Adrenal gland (tissue), 9 donors: ENCODE measurements at regions not wholly inside any gene's neighbourhood (a gene's known extent, or its start where the extent isn't known, plus 50 kb on each side); places are given as distances from the start of the nearest gene placed in this dataset.

Experiments used
- DNase-seq, 7 donors: peaks; one replicate each; pipeline ENCODE4 v3.0.0-alpha.2; 2019 to 2020
- H3K27ac ChIP-seq, 5 donors: fragments of 200-600 bp; sonication (generic) in 4 of 5; 1 replicate in 3 of 5; 2 replicates in 2 of 5; pipeline versions ENCODE4 v1.5.1 to v1.8.0; 2016 to 2020; ENCODE audit warnings: mild to moderate bottlenecking in 1 of 5
- H3K27me3 ChIP-seq: fragments of 200-600 bp; 2 replicates; pipeline ENCODE4 v1.8.0; 2021
- H3K36me3 ChIP-seq, 2 donors: fragments of 200-600 bp; replicated peaks in 1 of 2; 1 replicate in 1 of 2; 2 replicates in 1 of 2; pipeline versions ENCODE4 v1.5.1 to v1.8.0; 2018 to 2022
- H3K4me1 ChIP-seq, 2 donors: fragments of 200-600 bp; replicated peaks in 1 of 2; 1 replicate in 1 of 2; 2 replicates in 1 of 2; pipeline versions ENCODE4 v1.5.1 to v1.8.0; 2018 to 2021
- H3K4me3 ChIP-seq, 4 donors: fragments of 200-600 bp; sonication (generic) in 3 of 4; one replicate each; pipeline ENCODE4 v1.5.1; 2016 to 2018
- H3K9me3 ChIP-seq, 3 donors: fragments of 200-600 bp; sonication (generic) in 1 of 3; replicated peaks in 1 of 3; 1 replicate in 2 of 3; 2 replicates in 1 of 3; pipeline versions ENCODE4 v1.5.1 to v1.8.0; 2016 to 2021
- CTCF ChIP-seq, 6 experiments: fragments of 450-650 bp in 4 of 6; fragments of 200-600 bp in 2 of 6; sonication (generic) in 1 of 6; IDR thresholded peaks; 1 replicate in 5 of 6; 2 replicates in 1 of 6; pipeline versions ENCODE4 v1.5.1 to v1.8.0; 2016 to 2021; ENCODE audit warnings: antibody characterized with exemption in 6 of 6, mild to moderate bottlenecking in 2 of 6, moderate library complexity in 1 of 6
- POLR2A ChIP-seq, 2 donors: fragments of 450-650 bp; IDR thresholded peaks; one replicate each; pipeline ENCODE4 v1.6.1; 2017; ENCODE audit warnings: antibody characterized with exemption in 2 of 2, mild to moderate bottlenecking in 2 of 2, moderate library complexity in 1 of 2
- WGBS, 4 donors: extraction: QIAGEN DNeasy Blood & Tissue Kit in 2 of 4; methylation state at CpG; one replicate each; pipeline versions ENCODE4 v1.1.5 to v1.1.7; 2013 to 2017; 5-methylcytosine and 5-hydroxymethylcytosine counted together
- intact Hi-C, 2 donors: fragments of 100-400 bp; cut with DNase I; formaldehyde crosslinking; loops; one replicate each; pipeline versions ENCODE4 v1.14.1 to v1.15.0; 2022 to 2023
- donor health status: healthy with polysubstance abuse.
- donor health status: Bipolar disorder and iron deficiency.
- donor health status: DM: yes; HTN: yes; CAD: no.
- donor health status: DM: no; HTN: no; CAD: no.
- donor health status: DM: no; HTN: no; CAD: no.

- no peak for TF ChIP-seq POLR2A (IDR thresholded peaks at IDR 0.05)
Observed at GRCh38 chr18:40049716-40050115, 1905.3 kb upstream of the PIK3C3 start.

DNA sequence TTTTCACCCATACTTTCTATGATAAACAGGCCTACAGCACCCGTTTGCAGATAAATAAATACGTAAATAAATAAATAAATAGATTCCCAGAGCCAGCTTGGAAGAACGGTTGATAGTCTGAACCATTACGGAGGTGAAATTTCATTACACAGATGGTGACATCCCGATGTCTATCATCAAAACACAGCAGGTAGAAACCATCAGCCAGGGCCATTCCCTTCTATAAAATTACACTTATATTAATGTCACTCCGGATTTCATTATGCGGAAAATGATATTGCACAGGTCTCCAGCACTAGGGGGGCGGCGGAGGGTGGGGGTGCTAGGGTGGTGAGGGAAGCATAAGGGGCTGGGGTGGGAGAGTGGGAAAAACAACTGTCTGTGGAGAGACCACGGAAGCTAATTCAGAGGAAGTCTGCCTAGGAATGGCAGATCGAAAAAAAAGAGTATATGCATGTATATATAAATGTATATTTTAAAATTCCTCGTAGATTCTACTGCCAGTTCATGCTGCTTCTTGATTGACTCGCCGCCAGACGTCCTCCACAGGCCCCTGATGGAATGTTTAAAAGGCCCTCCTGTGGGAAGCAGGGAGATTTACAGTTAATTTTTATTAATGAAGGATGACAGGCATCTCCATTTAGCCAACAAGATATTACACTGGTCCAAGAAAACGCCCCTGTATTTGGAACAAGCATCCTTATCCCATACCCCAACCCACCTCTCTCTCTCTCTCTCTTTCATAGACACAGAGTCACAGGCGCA lies 1906.0 kb upstream of the PIK3C3 start:
- 73 to 81% (median 77%) methylated on average over 17 of the region's 17 CpGs for WGBS, 4 donors

More at GRCh38 chr18:40049716-40050115, 1905.3 kb upstream of the PIK3C3 start:
- H3K4me1 ChIP-seq = no peaks in the 10 kb centered on the region
- DNase-seq = no peak
- H3K36me3 ChIP-seq = no peaks in the 10 kb centered on the region
- no peak overlapping the region for H3K27ac ChIP-seq
- WGBS, 4 donors = 66 to 69% (median 67%) methylated on average over 5 of the region's 5 CpGs
- intact Hi-C loops = no loop called here
- no peak overlapping the region for H3K4me3 ChIP-seq
- H3K9me3 ChIP-seq = no peaks in the 10 kb centered on the region
- no peaks in the 10 kb centered on the region for H3K27me3 ChIP-seq

DNA sequence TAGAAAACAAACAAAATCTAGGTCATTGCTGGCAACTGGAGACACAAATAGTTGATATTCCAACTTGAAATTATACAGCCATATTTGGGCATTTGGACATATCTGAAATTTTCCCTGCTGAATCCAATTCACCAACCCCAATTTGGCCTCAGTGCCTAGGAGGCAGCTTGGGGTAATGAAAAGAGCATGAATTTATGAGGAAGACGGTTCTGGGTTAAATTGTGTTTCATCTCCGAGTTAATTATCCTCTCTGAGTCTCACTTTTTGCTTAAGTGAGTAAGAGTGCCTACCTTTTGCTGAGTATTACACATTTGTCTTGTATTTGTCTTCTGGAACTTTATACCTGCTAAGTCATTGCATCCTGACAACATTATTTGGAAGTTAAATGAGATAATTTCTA lies 1906.8 kb upstream of the PIK3C3 start:
- no peak for DNase-seq
- Histone ChIP-seq H3K9me3 (no peaks in the 10 kb centered on the region), H3K27ac (no peak overlapping the region), H3K36me3 (no peaks in the 10 kb centered on the region), H3K4me1 (no peaks in the 10 kb centered on the region), H3K27me3 (no peaks in the 10 kb centered on the region), H3K4me3 (no peak overlapping the region)
- TF ChIP-seq POLR2A (IDR thresholded peaks at IDR 0.05) (no peak), CTCF (IDR thresholded peaks at IDR 0.05) (no peak)
- intact Hi-C loops = no loop called here
- 74 to 83% (median 77%) methylated on average over 2 of the region's 2 CpGs for WGBS, 4 donors

More for the DNA sequence above, 1906.0 kb upstream of the PIK3C3 start:
- no peaks in the 10 kb centered on the region for H3K36me3 ChIP-seq
- H3K4me3 ChIP-seq = no peak overlapping the region
- no peak for DNase-seq
- H3K4me1 ChIP-seq = no peaks in the 10 kb centered on the region
- no peaks in the 10 kb centered on the region for H3K9me3 ChIP-seq
- H3K27me3 ChIP-seq = no peaks in the 10 kb centered on the region
- no peak overlapping the region for H3K27ac ChIP-seq
- intact Hi-C loops = no loop called here
- no peak for TF ChIP-seq CTCF (IDR thresholded peaks at IDR 0.05)
- no peak for TF ChIP-seq POLR2A (IDR thresholded peaks at IDR 0.05)

- H3K27me3 ChIP-seq = no peaks in the 10 kb centered on the region
- no peak for DNase-seq
- TF ChIP-seq CTCF (IDR thresholded peaks at IDR 0.05) = no peak
- TF ChIP-seq POLR2A (IDR thresholded peaks at IDR 0.05) = no peak
- no peaks in the 10 kb centered on the region for H3K36me3 ChIP-seq
- H3K4me1 ChIP-seq = no peaks in the 10 kb centered on the region
- no peaks in the 10 kb centered on the region for H3K9me3 ChIP-seq
- no peak overlapping the region for H3K4me3 ChIP-seq
- WGBS, 4 donors = 74 to 85% (median 79%) methylated on average over 3 of the region's 3 CpGs
- intact Hi-C loops = no loop called here
- H3K27ac ChIP-seq = no peak overlapping the region
Observed at GRCh38 chr18:40046596-40046995, 1908.4 kb upstream of the PIK3C3 start.

- no peaks in the 10 kb centered on the region for H3K27me3 ChIP-seq
- H3K4me1 ChIP-seq = no peaks in the 10 kb centered on the region
- no peak for DNase-seq
- H3K9me3 ChIP-seq = no peaks in the 10 kb centered on the region
- WGBS, 4 donors = 60 to 65% (median 62%) methylated on average over 8 of the region's 8 CpGs
- no peak overlapping the region for H3K4me3 ChIP-seq
- no peak overlapping the region for H3K27ac ChIP-seq
- no peaks in the 10 kb centered on the region for H3K36me3 ChIP-seq
- intact Hi-C loops = no loop called here
- TF ChIP-seq POLR2A (IDR thresholded peaks at IDR 0.05) = no peak
- no peak for TF ChIP-seq CTCF (IDR thresholded peaks at IDR 0.05)
Observed at GRCh38 chr18:40041951-40042350, 1913.1 kb upstream of the PIK3C3 start.
